HUES64 (cell line): ENCODE measurements at regions not wholly inside any gene's neighbourhood (a gene's known extent, or its start where the extent isn't known, plus 50 kb on each side); places are given as distances from the start of the nearest gene placed in this dataset.

Experiments
- H3K27ac ChIP-seq: 2 replicates; pipeline ENCODE4 v1.7.0; 2013; ENCODE audit warnings: low read depth, low read length, inconsistent platforms
- H3K27me3 ChIP-seq: 2 replicates; pipeline ENCODE4 v1.6.1; 2013; ENCODE audit warnings: mild to moderate bottlenecking, low read length; ENCODE audit not compliant: insufficient read depth
- H3K36me3 ChIP-seq: 2 replicates; pipeline ENCODE4 v1.6.1; 2013; ENCODE audit warnings: mild to moderate bottlenecking, low read length; ENCODE audit not compliant: insufficient read depth
- H3K4me1 ChIP-seq: 2 replicates; pipeline ENCODE4 v1.6.1; 2013; ENCODE audit warnings: mild to moderate bottlenecking, low read length, moderate library complexity; ENCODE audit not compliant: insufficient read depth
- H3K4me3 ChIP-seq: 2 replicates; pipeline ENCODE4 v1.5.1; 2013; ENCODE audit warnings: mild to moderate bottlenecking, low read length, moderate library complexity
- H3K9ac ChIP-seq: 2 replicates; pipeline ENCODE4 v1.6.1; 2013; ENCODE audit warnings: mild to moderate bottlenecking, low read depth, low read length
- H3K9me3 ChIP-seq: 2 replicates; pipeline ENCODE4 v1.6.1; 2013; ENCODE audit warnings: low read depth, low read length; ENCODE audit not compliant: insufficient read depth
- WGBS: fragments of 150-250, 120-280 bp; methylation state at CpG from one replicate; pipeline ENCODE4 v1.1.7; 2013; ENCODE audit warnings: missing lambda C conversion rate; 5-methylcytosine and 5-hydroxymethylcytosine counted together

- Histone ChIP-seq H3K9ac (no peak overlapping the region), H3K4me3 (no peak overlapping the region), H3K27me3 (no peaks in the 10 kb centered on the region), H3K4me1 (no peaks in the 10 kb centered on the region), H3K36me3 (no peaks in the 10 kb centered on the region), H3K27ac (no peak overlapping the region), H3K9me3 (no peaks in the 10 kb centered on the region)
These were observed 1007.7 kb upstream of the SEMA6D start for GRCh38 chr15:46709460-46710083.

- Histone ChIP-seq H3K27ac (no peak overlapping the region), H3K4me1 (no peaks in the 10 kb centered on the region), H3K4me3 (no peak overlapping the region), H3K27me3 (no peaks in the 10 kb centered on the region), H3K36me3 (no peaks in the 10 kb centered on the region), H3K9ac (no peak overlapping the region), H3K9me3 (no peaks in the 10 kb centered on the region)
- 93% methylated on average over 6 of the region's 6 CpGs for WGBS
These were observed 1006.8 kb upstream of the SEMA6D start for GRCh38 chr15:46710401-46710960.

- Histone ChIP-seq H3K9ac (no peak overlapping the region), H3K9me3 (no peaks in the 10 kb centered on the region), H3K4me1 (no peaks in the 10 kb centered on the region), H3K27ac (no peak overlapping the region), H3K36me3 (no peaks in the 10 kb centered on the region), H3K4me3 (no peak overlapping the region), H3K27me3 (no peaks in the 10 kb centered on the region)
- 93% methylated on average over 2 of the region's 2 CpGs for WGBS
These were observed 1004.3 kb upstream of the SEMA6D start for GRCh38 chr15:46713045-46713444.

GRCh38 chr15:46714950-46715349 lies 1002.4 kb upstream of the SEMA6D start:
- no peaks in the 10 kb centered on the region for H3K36me3 ChIP-seq
- H3K4me1 ChIP-seq = no peaks in the 10 kb centered on the region
- no peak overlapping the region for H3K4me3 ChIP-seq
- H3K9me3 ChIP-seq = no peaks in the 10 kb centered on the region
- WGBS = 88% methylated on average over 2 of the region's 2 CpGs
- no peak overlapping the region for H3K9ac ChIP-seq
- no peak overlapping the region for H3K27ac ChIP-seq
- no peaks in the 10 kb centered on the region for H3K27me3 ChIP-seq

- no peaks in the 10 kb centered on the region for H3K36me3 ChIP-seq
- H3K4me3 ChIP-seq = no peak overlapping the region
- H3K9me3 ChIP-seq = peaks cover 10% of the 10 kb centered on the region; the same call in 1 of the 2 replicates
- WGBS = 86% methylated on average over 2 of the region's 2 CpGs
- no peak overlapping the region for H3K9ac ChIP-seq
- no peaks in the 10 kb centered on the region for H3K27me3 ChIP-seq
- no peaks in the 10 kb centered on the region for H3K4me1 ChIP-seq
- H3K27ac ChIP-seq = no peak overlapping the region
These were observed 994.0 kb upstream of the SEMA6D start for GRCh38 chr15:46723308-46723707.

GRCh38 chr15:46732060-46732459 lies 985.2 kb upstream of the SEMA6D start:
- Histone ChIP-seq H3K27me3 (no peaks in the 10 kb centered on the region), H3K27ac (no peak overlapping the region), H3K4me1 (no peaks in the 10 kb centered on the region; the same call in 1 of the 2 replicates), H3K9ac (no peak overlapping the region), H3K4me3 (no peak overlapping the region), H3K36me3 (no peaks in the 10 kb centered on the region), H3K9me3 (peaks cover 12% of the 10 kb centered on the region; the same call in 1 of the 2 replicates)
- WGBS = 93% methylated on average over 1 of the region's 1 CpG

GRCh38 chr15:46735115-46735514 lies 982.2 kb upstream of the SEMA6D start:
- H3K4me3 ChIP-seq = no peak overlapping the region
- H3K36me3 ChIP-seq = no peaks in the 10 kb centered on the region
- no peaks in the 10 kb centered on the region; the same call in 1 of the 2 replicates for H3K4me1 ChIP-seq
- no peaks in the 10 kb centered on the region for H3K9me3 ChIP-seq
- H3K27me3 ChIP-seq = no peaks in the 10 kb centered on the region
- no peak overlapping the region for H3K27ac ChIP-seq
- H3K9ac ChIP-seq = no peak overlapping the region
- 100% methylated on average over 3 of the region's 4 CpGs for WGBS

GRCh38 chr15:46751303-46751702 lies 966.0 kb upstream of the SEMA6D start:
- H3K27me3 ChIP-seq = no peaks in the 10 kb centered on the region
- no peaks in the 10 kb centered on the region for H3K36me3 ChIP-seq
- no peak overlapping the region for H3K27ac ChIP-seq
- 88% methylated on average over 3 of the region's 3 CpGs for WGBS
- no peaks in the 10 kb centered on the region for H3K4me1 ChIP-seq
- no peak overlapping the region for H3K9ac ChIP-seq
- peaks cover 9% of the 10 kb centered on the region for H3K9me3 ChIP-seq
- H3K4me3 ChIP-seq = no peak overlapping the region

GRCh38 chr15:46753946-46754345 lies 963.4 kb upstream of the SEMA6D start:
- H3K27me3 ChIP-seq = no peaks in the 10 kb centered on the region
- 96% methylated on average over 4 of the region's 4 CpGs for WGBS
- H3K4me1 ChIP-seq = no peaks in the 10 kb centered on the region
- H3K36me3 ChIP-seq = no peaks in the 10 kb centered on the region
- H3K9me3 ChIP-seq = peaks cover 10% of the 10 kb centered on the region
- no peak overlapping the region for H3K9ac ChIP-seq
- no peak overlapping the region for H3K27ac ChIP-seq
- no peak overlapping the region for H3K4me3 ChIP-seq

GRCh38 chr15:46763091-46763490 lies 954.2 kb upstream of the SEMA6D start:
- Histone ChIP-seq H3K27me3 (no peaks in the 10 kb centered on the region), H3K9ac (no peak overlapping the region), H3K4me1 (no peaks in the 10 kb centered on the region), H3K4me3 (no peak overlapping the region), H3K9me3 (peaks cover 6% of the 10 kb centered on the region), H3K36me3 (no peaks in the 10 kb centered on the region), H3K27ac (no peak overlapping the region)
- WGBS = 100% methylated on average over 1 of the region's 1 CpG

- H3K4me3 ChIP-seq = no peak overlapping the region
- no peak overlapping the region for H3K9ac ChIP-seq
- H3K36me3 ChIP-seq = no peaks in the 10 kb centered on the region
- peaks cover 23% of the 10 kb centered on the region for H3K9me3 ChIP-seq
- H3K27me3 ChIP-seq = no peaks in the 10 kb centered on the region
- no peak overlapping the region for H3K27ac ChIP-seq
- WGBS = 99% methylated on average over 7 of the region's 7 CpGs
- no peaks in the 10 kb centered on the region for H3K4me1 ChIP-seq
These were observed 952.5 kb upstream of the SEMA6D start for GRCh38 chr15:46764851-46765250.

GRCh38 chr15:46766021-46766420 lies 951.3 kb upstream of the SEMA6D start:
- Histone ChIP-seq H3K4me1 (no peaks in the 10 kb centered on the region), H3K9ac (no peak overlapping the region), H3K4me3 (no peak overlapping the region), H3K27me3 (no peaks in the 10 kb centered on the region), H3K36me3 (no peaks in the 10 kb centered on the region), H3K27ac (no peak overlapping the region), H3K9me3 (peaks cover 23% of the 10 kb centered on the region)
- WGBS = 90% methylated on average over 2 of the region's 2 CpGs
